OCI-LY3 (cell line): ENCODE measurements at regions not wholly inside any gene's neighbourhood (a gene's known extent, or its start where the extent isn't known, plus 50 kb on each side); places are given as distances from the start of the nearest gene placed in this dataset.

Source experiments
- EZH2phosphoT487 ChIP-seq: fragments of 200-600 bp; shearing (Covaris generic); IDR thresholded peaks from 2 replicates; pipeline ENCODE4 v1.6.1; 2018; ENCODE audit warnings: antibody characterized with exemption, mixed run types, low read depth
- TF ChIP-seq, protein P1 (sequence below): fragments of 200-600, 300-600 bp; sonication (generic); IDR thresholded peaks from 2 replicates; pipeline ENCODE4 v1.5.1; 2014; ENCODE audit warnings: antibody characterized with exemption, low read length, low read depth

DNA sequence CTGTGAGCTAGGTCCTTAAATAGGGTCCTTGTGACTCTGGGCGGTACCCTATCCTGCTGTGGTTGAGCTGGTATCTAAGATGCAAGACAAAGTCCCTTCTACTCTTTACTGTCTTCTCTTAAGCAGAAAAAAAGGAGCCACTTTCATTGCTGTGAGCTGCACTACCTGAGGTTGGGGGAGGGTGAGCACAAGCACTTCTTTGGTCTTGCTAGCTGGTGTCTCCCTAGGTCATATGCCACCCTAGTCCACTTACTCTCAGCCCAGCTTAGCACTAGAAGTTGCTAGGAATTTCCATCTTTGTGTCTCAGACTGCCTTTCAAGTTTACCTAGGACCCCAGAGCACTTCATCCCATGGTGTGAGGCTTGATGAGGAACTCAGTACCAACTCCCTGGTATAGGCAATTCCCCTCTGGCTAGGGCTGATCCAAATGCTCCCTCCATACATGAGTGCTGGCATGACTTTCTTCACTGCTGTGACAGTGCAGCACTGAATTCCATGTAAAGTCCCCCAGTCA, 343.6 kb upstream of the CT83 start:
- TF ChIP-seq, protein P1, sequence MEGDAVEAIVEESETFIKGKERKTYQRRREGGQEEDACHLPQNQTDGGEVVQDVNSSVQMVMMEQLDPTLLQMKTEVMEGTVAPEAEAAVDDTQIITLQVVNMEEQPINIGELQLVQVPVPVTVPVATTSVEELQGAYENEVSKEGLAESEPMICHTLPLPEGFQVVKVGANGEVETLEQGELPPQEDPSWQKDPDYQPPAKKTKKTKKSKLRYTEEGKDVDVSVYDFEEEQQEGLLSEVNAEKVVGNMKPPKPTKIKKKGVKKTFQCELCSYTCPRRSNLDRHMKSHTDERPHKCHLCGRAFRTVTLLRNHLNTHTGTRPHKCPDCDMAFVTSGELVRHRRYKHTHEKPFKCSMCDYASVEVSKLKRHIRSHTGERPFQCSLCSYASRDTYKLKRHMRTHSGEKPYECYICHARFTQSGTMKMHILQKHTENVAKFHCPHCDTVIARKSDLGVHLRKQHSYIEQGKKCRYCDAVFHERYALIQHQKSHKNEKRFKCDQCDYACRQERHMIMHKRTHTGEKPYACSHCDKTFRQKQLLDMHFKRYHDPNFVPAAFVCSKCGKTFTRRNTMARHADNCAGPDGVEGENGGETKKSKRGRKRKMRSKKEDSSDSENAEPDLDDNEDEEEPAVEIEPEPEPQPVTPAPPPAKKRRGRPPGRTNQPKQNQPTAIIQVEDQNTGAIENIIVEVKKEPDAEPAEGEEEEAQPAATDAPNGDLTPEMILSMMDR: no peak
- no peak for TF ChIP-seq EZH2phosphoT487
